Prostate gland (tissue), 2 donors: ENCODE measurements at regions not wholly inside any gene's neighbourhood (a gene's known extent, or its start where the extent isn't known, plus 50 kb on each side); places are given as distances from the start of the nearest gene placed in this dataset.

Experiments used
- DNase-seq: peaks from one replicate; pipeline ENCODE4 v3.0.0-alpha.2; 2019; ENCODE audit warnings: low spot score
- H3K27ac ChIP-seq, 2 donors: fragments of 200-600 bp; sonication (generic); 2 replicates each; pipeline ENCODE4 v1.5.1; 2017 to 2019
- H3K27me3 ChIP-seq: fragments of 200-600 bp; sonication (generic); replicated peaks from 2 replicates; pipeline ENCODE4 v1.5.1; 2019; ENCODE audit not compliant: insufficient read depth
- H3K36me3 ChIP-seq, 2 donors: fragments of 200-600 bp; sonication (generic); 1 replicate in 1 of 2; 2 replicates in 1 of 2; pipeline versions ENCODE4 v1.5.1 to v1.8.1; 2017 to 2019
- H3K4me1 ChIP-seq: fragments of 200-600 bp; sonication (generic); replicated peaks from 2 replicates; pipeline ENCODE4 v1.5.1; 2019
- H3K4me3 ChIP-seq, 2 donors: fragments of 200-600 bp; sonication (generic); 2 replicates each; pipeline ENCODE4 v1.5.1; 2017 to 2019
- H3K9me3 ChIP-seq: fragments of 200-600 bp; sonication (generic); 2 replicates; pipeline ENCODE4 v1.5.1; 2017
- CTCF ChIP-seq, 4 experiments: fragments of 200-600 bp in 2 of 4; fragments of 450-650 bp in 2 of 4; sonication (generic) in 2 of 4; IDR thresholded peaks; 1 replicate in 3 of 4; 2 replicates in 1 of 4; pipeline ENCODE4 v1.5.1; 2016 to 2019; ENCODE audit warnings: antibody characterized with exemption in 4 of 4, mild to moderate bottlenecking in 2 of 4, moderate library complexity in 2 of 4
- POLR2A ChIP-seq: fragments of 450-650 bp; IDR thresholded peaks from one replicate; pipeline ENCODE4 v1.6.1; 2016; ENCODE audit warnings: antibody characterized with exemption, mild to moderate bottlenecking
- POLR2AphosphoS5 ChIP-seq: sonication (generic); formaldehyde crosslinking; IDR thresholded peaks from one replicate; pipeline ENCODE4 v1.6.1; 2017; ENCODE audit warnings: antibody characterized with exemption
- WGBS: methylation state at CpG from one replicate; pipeline ENCODE4 v1.1.5; 2018; 5-methylcytosine and 5-hydroxymethylcytosine counted together
- intact Hi-C: fragments of 100-400 bp; cut with DNase I; formaldehyde crosslinking; loops from one replicate; pipeline ENCODE4 v1.14.2; 2022

DNA sequence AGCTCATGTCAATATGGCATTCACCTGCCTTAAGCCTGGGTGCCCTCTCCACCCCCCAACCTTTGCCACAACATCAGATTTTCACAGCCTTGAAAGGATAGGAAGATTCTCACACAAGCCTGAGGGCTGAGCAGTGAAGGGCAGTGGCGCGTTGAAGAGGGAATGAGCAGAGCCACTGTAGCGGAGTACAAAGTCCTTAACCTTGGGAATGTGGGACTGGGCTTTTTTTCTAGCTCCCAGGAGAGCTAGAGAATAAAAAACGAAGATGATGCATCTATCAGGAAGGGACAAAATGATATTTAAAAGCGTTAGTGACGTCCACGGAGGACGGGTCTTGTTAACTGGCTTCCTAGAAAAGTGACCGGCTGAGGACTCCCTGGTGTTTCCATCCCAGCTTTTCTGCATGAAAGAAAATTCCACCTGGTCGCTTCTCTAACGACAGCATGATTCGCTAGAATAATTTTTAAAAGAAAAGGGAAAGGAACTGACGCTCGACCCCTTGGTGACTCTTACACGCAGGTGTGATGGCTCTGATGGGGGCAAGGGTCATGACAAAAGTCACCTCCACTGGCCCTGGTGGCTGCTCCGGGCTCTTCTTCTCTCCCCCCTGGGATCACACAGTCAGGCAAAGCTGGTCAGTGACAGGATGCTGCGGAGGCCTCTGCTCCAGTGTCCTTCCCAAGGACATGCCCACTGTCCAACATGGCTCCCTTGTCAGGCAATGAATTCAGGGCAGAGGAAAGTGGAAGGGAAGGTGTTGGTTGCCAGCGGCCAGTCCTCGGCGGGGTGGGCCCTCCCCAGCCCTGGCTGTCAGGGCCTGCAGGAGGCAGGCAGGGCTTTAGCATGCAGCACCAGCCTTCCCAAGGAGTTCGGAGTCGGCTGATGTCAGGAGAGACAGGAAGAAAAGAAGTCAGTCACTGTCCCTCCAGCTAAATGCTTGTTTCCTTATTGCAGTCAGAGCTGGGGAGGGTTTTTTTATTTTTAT is 58.4 kb upstream of the IRX3 start:
- Histone ChIP-seq H3K9me3 (no peaks in the 10 kb centered on the region), H3K36me3 (no peaks in the 10 kb centered on the region), H3K4me1 (no peaks in the 10 kb centered on the region), H3K4me3 (no peak overlapping the region), H3K27me3 (no peaks in the 10 kb centered on the region), H3K27ac (no peak overlapping the region)
- 83% methylated on average over 22 of the region's 22 CpGs for WGBS
- no peak for TF ChIP-seq POLR2AphosphoS5
- no peak for TF ChIP-seq POLR2A
- no peak for TF ChIP-seq CTCF (IDR thresholded peaks at IDR 0.05)
- intact Hi-C loops = no loop called here
- no peak for DNase-seq

- TF ChIP-seq CTCF (IDR thresholded peaks at IDR 0.05) (no peak), POLR2AphosphoS5 (no peak), POLR2A (no peak)
- Histone ChIP-seq H3K36me3 (no peaks in the 10 kb centered on the region), H3K9me3 (no peaks in the 10 kb centered on the region), H3K27me3 (no peaks in the 10 kb centered on the region), H3K4me3 (no peak overlapping the region), H3K4me1 (no peaks in the 10 kb centered on the region), H3K27ac (no peak overlapping the region)
- WGBS = 95% methylated on average over 5 of the region's 5 CpGs
- no peak for DNase-seq
- intact Hi-C loops = no loop called here
These were observed 56.4 kb upstream of the IRX3 start for GRCh38 chr16:54342966-54343365.

DNA sequence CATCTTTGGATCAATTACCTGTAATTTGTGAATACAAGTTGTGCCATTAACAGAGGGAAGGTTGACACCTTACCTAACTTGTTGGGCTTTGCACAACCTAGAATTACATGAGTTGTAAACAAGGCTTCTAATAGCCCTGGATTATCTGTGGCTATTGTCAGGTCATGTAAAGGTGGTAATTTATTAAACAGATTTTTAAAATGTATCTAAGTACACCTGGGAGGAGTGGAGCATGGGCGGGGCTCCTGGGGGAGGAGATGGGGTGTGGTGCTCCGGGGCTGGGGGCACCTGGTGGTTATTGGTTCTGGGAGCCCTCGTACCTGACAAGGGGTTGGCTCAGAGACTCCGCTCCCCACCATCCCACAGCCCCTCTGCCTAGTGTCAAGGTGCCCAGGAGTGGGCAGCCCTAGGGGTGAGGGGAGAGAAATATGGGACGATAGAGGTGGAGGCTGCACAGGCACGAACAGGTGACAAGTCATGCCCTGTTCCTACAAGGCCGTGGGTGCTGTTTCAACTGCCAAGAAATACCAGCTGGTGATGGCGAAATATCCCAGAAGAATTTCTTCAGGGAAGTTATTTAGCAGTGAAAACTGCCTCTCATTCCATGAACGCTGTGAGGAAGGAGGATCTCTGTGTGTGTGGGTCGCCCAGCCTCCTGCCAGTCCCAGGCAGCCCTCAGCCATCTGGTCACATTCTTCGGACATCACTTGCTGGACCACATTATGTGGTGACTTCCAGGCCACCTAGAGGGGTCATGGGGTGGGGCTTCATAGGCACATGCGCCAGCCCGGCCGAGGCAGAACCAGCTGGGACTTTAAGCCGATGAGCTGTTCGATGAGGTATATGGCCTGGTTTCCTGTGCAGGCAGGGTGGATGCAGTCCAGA is 55.5 kb upstream of the IRX3 start:
- Histone ChIP-seq H3K36me3 (no peaks in the 10 kb centered on the region), H3K4me3 (no peak overlapping the region), H3K4me1 (no peaks in the 10 kb centered on the region), H3K9me3 (no peaks in the 10 kb centered on the region), H3K27ac (no peak overlapping the region), H3K27me3 (no peaks in the 10 kb centered on the region)
- intact Hi-C loops = no loop called here
- no peak for TF ChIP-seq CTCF (IDR thresholded peaks at IDR 0.05)
- peak; percentile 6 for TF ChIP-seq POLR2AphosphoS5
- WGBS = 79% methylated on average over 16 of the region's 16 CpGs
- peak; percentile 21 for DNase-seq

DNA sequence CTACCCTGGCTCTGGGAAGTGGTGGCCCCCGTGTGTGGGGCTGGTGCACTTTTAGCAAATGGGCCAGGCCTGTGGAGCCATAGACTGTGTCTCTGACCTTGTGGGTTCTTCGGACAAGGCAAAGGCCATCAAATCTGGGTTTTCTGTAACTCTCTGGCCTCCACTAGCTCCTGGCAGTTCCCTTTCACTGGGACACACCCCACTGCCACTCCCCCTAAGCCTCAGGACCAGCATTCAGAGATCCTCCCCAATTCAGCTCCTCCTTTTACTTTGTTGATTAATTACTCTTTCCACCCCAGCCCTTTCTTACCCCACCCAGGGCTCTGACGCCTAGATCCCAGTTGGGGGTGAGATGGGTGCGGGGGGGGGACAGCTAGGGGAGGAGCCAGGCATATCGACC is 53.9 kb upstream of the IRX3 start:
- WGBS = 77% methylated on average over 5 of the region's 5 CpGs
- no peaks in the 10 kb centered on the region for H3K36me3 ChIP-seq
- intact Hi-C loops = no loop called here
- no peaks in the 10 kb centered on the region for H3K27me3 ChIP-seq
- H3K27ac ChIP-seq = no peak overlapping the region
- no peak for DNase-seq
- H3K4me1 ChIP-seq = no peaks in the 10 kb centered on the region
- no peak overlapping the region for H3K4me3 ChIP-seq
- no peak for TF ChIP-seq POLR2A
- no peak for TF ChIP-seq POLR2AphosphoS5
- no peak for TF ChIP-seq CTCF (IDR thresholded peaks at IDR 0.05)
- H3K9me3 ChIP-seq = no peaks in the 10 kb centered on the region
